GM21737 (cell line): ENCODE measurements at regions not wholly inside any gene's neighbourhood (a gene's known extent, or its start where the extent isn't known, plus 50 kb on each side); places are given as distances from the start of the nearest gene placed in this dataset.

Experiments used
- ATAC-seq: cut with Tn5 transposase; IDR thresholded peaks from one replicate; pipeline ENCODE4 v1.9.1; 2021; ENCODE audit warnings: mild to moderate bottlenecking, moderate library complexity; ENCODE audit not compliant: unreplicated experiment

- no peak for ATAC-seq
Measured at GRCh38 chr7:25391961-25392587, 163.8 kb upstream of the NPVF start.

- no peak for ATAC-seq
Measured at GRCh38 chr7:25392588-25393338, 164.5 kb upstream of the NPVF start.

- no peak for ATAC-seq
Measured at GRCh38 chr7:25395976-25396375, 167.7 kb upstream of the NPVF start.

- no peak for ATAC-seq
Measured at GRCh38 chr7:25396668-25397067, 168.4 kb upstream of the NPVF start.

- ATAC-seq, result no peak
Measured at GRCh38 chr7:25398418-25398817, 170.1 kb upstream of the NPVF start.

GRCh38 chr7:25399000-25399750 lies 170.9 kb upstream of the NPVF start:
- no peak for ATAC-seq

GRCh38 chr7:25402532-25402931 lies 174.2 kb upstream of the NPVF start:
- ATAC-seq, result no peak

GRCh38 chr7:25405736-25406135 lies 177.4 kb upstream of the NPVF start:
- no peak for ATAC-seq

- ATAC-seq, result no peak
Measured at GRCh38 chr7:25407053-25407452, 178.8 kb upstream of the NPVF start.

DNA sequence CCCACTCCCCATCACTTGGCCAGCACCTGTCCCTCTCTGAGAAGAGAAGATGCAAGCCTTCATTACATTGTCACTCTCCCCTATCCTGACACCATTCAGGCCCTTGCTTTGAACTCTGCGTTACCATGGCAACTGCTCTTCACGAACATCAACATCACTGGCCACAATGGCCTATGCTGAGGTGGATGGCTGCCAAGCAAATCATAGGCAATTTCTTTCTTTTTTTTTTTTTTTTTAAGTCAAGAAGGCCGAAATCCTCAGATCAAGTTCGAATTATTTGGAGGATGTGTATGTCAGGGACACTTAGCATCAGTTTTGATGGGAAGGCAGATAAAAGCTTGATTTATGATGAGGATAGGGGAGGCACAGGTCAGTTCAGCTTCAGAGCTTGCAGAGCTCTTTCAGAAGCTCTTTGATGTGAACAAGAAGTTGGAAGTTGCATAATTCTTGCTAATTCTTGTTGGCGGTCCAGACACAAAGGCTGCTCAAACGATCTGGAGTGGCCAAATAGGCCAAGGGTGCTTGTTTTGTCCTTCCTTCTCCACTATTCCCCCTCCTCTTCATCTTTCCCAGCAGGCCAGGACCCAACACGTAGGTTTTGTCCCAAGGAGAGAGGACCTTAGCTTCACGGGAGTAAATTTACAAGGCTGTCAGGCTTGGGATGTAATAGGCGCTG lies 179.9 kb upstream of the NPVF start:
- no peak for ATAC-seq

- ATAC-seq, result no peak
Measured at GRCh38 chr7:25408876-25409275, 180.6 kb upstream of the NPVF start.

DNA sequence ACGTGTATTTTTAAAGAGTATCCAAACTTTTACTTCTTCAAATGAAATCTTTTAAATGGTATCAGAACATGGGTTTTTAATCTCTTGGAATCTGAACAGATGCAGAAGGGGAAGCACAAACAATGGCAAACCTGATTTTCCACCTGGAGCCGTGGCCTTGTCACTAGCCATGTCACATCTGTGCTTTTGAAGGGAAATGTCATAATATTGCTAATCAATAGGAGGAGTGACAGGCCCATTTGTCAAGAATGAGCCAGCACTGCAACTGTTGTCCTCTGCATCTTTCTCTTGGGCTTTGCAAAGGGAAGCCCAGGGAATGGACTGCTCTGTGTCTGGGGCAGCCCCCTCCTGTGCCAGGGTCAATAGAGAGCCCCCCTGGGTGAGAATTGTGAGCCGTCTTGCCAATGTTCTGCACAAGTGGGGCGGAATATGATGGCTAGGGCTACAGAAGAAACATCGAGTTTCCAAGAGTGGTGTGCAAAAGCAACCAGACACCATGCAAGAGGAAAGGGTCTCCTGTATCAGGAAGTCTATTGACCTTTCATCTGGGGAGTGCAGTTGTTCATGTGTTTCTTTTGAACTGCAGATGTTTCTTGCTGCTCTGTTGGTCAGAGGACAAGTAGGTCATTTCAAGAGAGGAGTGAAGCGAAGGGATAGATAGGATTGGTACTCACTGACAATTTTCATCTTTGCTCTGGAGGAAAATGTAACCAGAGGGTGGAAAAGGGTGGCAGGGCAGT lies 181.8 kb upstream of the NPVF start:
- ATAC-seq, result no peak

DNA sequence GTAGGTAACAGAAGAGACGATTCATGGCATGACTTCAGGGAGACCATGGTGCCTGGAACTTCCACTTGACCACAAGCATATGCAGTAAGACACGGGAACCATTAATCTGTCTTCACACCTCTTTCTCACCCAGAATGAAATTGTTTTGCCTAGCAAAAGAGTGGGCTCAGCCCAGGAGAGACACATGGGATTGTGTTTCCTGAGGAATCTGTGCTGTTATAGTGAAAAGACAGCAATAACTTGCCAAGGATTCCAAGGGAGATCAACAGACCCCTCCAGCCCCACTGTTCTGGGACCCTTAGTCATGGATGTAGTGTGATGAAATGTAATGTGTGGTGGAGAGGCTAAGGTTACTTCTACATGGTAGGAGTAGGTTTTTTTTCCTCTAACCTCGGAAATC lies 192.5 kb upstream of the NPVF start:
- no peak for ATAC-seq

- no peak for ATAC-seq
Measured at GRCh38 chr7:25424113-25424512, 195.8 kb upstream of the NPVF start.

GRCh38 chr7:25424855-25425254 lies 196.6 kb upstream of the NPVF start:
- no peak for ATAC-seq

GRCh38 chr7:25427721-25428120 lies 199.4 kb upstream of the NPVF start:
- no peak for ATAC-seq

- ATAC-seq, result no peak
Measured at GRCh38 chr7:25429731-25430130, 201.4 kb upstream of the NPVF start.

DNA sequence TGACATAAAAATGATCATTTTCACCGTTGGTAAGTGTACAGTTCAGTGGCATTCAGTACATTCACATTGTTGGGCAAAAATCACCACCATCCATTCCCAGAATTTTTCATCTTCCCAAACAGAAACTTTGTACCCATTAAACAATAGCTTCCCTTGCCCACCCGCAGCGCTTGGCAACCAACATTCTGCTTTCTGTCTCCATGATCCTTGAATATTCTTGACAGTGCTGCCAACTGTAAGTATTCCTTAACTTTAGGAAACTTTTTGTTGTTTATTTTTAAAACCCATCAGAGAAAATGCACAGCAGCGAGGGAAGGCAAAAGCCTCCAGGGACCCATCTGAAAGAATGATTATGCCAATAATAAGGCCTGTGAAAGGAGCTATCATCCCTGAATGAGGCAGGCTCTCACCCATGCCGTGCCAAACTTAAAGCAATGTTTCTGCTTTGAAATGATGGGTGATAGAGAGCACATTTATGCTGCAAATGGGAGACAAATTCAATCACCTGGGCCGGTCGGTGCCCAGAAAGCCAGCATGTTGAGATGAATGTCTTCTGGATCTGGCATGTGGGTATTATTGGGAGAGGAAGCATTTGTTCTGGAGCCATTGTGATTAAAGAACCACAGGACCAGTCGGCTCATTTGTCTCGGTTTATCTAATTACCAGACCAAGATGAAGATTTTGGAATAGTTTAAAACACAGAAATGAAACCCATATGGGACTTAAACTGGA lies 202.1 kb upstream of the NPVF start:
- no peak for ATAC-seq

- ATAC-seq, result no peak
Measured at GRCh38 chr7:25431956-25432450, 203.7 kb upstream of the NPVF start.

- ATAC-seq, result no peak
Measured at GRCh38 chr7:25432807-25433206, 204.5 kb upstream of the NPVF start.
